ENCODE measurements at regions not wholly inside any gene's neighbourhood (a gene's known extent, or its start where the extent isn't known, plus 50 kb on each side); places are given as distances from the start of the nearest gene placed in this dataset.
"Not testable (repeated sequence)": the region's sequence is repeated elsewhere in the genome, so short reads cannot be mapped to it uniquely, and the experiment has no call there.

DNA sequence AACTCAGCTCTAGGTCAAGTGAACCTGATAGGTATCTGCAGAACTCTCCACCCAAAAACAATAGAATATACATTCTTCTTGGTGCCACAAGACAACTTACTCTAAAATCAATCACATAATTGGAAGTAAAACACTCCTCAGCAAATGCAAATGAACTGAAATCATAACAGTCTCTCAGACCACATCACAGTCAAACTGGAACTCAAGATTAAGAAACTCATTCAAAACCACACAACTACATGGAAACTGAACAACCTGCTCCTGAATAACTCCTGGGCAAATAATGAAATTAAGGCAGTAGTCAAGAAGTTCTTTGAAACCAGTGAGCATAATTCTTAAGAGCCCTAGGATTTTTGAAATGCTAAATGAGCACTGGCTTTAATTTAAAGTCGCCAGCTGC, 125.4 kb upstream of the PDE4D start:
- TF ChIP-seq EZH2 (IDR thresholded peaks at IDR 0.05; ENCODE audit: low read length, missing control alignments): not testable (repeated sequence)
- TF ChIP-seq, protein P1, sequence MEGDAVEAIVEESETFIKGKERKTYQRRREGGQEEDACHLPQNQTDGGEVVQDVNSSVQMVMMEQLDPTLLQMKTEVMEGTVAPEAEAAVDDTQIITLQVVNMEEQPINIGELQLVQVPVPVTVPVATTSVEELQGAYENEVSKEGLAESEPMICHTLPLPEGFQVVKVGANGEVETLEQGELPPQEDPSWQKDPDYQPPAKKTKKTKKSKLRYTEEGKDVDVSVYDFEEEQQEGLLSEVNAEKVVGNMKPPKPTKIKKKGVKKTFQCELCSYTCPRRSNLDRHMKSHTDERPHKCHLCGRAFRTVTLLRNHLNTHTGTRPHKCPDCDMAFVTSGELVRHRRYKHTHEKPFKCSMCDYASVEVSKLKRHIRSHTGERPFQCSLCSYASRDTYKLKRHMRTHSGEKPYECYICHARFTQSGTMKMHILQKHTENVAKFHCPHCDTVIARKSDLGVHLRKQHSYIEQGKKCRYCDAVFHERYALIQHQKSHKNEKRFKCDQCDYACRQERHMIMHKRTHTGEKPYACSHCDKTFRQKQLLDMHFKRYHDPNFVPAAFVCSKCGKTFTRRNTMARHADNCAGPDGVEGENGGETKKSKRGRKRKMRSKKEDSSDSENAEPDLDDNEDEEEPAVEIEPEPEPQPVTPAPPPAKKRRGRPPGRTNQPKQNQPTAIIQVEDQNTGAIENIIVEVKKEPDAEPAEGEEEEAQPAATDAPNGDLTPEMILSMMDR (conservative IDR thresholded peaks at IDR 0.05 in 1 of 2, IDR thresholded peaks at IDR 0.05 in 1 of 2; ENCODE audit: low read depth in 1 of 2, low read length in 2 of 2): not testable (repeated sequence)
